ENCODE measurements at regions not wholly inside any gene's neighbourhood (a gene's known extent, or its start where the extent isn't known, plus 50 kb on each side); places are given as distances from the start of the nearest gene placed in this dataset.

DNA sequence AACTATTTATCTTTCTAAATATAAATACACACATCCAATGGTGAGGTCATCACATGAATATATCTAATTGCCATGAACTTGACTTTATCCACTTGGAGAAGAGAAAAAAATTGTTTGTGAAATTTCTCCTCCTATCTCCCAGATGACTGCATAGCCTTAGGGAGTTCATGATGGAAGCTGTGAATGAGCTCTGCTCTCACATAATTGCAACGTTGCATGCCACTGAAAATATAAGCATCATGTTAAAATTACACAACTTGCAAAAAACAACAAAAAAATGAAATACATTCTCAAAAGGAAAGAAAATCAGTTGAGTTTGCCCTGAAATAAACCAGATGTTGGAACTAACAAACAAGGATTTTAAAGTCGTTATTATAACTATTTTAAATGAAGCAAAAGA is 50.6 kb upstream of the OSR1 start:
- TF ChIP-seq EP300 (IDR thresholded peaks at IDR 0.05): no peak
- TF ChIP-seq, protein P1, sequence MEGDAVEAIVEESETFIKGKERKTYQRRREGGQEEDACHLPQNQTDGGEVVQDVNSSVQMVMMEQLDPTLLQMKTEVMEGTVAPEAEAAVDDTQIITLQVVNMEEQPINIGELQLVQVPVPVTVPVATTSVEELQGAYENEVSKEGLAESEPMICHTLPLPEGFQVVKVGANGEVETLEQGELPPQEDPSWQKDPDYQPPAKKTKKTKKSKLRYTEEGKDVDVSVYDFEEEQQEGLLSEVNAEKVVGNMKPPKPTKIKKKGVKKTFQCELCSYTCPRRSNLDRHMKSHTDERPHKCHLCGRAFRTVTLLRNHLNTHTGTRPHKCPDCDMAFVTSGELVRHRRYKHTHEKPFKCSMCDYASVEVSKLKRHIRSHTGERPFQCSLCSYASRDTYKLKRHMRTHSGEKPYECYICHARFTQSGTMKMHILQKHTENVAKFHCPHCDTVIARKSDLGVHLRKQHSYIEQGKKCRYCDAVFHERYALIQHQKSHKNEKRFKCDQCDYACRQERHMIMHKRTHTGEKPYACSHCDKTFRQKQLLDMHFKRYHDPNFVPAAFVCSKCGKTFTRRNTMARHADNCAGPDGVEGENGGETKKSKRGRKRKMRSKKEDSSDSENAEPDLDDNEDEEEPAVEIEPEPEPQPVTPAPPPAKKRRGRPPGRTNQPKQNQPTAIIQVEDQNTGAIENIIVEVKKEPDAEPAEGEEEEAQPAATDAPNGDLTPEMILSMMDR (IDR thresholded peaks at IDR 0.05): no peak
